Progenitor cell of endocrine pancreas (in vitro differentiated cells): ENCODE measurements at regions not wholly inside any gene's neighbourhood (a gene's known extent, or its start where the extent isn't known, plus 50 kb on each side); places are given as distances from the start of the nearest gene placed in this dataset.

ENCODE experiments used
- DNase-seq: peaks from one replicate; pipeline ENCODE4 v3.0.0; 2021; ENCODE audit warnings: low spot score; ENCODE audit not compliant: unreplicated experiment
- H3K27ac Mint-ChIP-seq: 2 replicates; pipeline ENCODE4 v1.8.0; 2021; ENCODE audit warnings: mild to moderate bottlenecking, moderate library complexity, mixed read lengths
- H3K27me3 Mint-ChIP-seq: 2 replicates; pipeline ENCODE4 v1.8.0; 2021; ENCODE audit warnings: mixed read lengths
- H3K36me3 Mint-ChIP-seq: 2 replicates; pipeline ENCODE4 v1.8.0; 2022; ENCODE audit warnings: mixed read lengths; ENCODE audit not compliant: insufficient read depth
- H3K4me1 Mint-ChIP-seq: 2 replicates; pipeline ENCODE4 v1.8.0; 2021; ENCODE audit warnings: low read depth, mixed read lengths
- H3K4me3 Mint-ChIP-seq: 2 replicates; pipeline ENCODE4 v1.8.0; 2021; ENCODE audit warnings: low read depth, mild to moderate bottlenecking, moderate library complexity, mixed read lengths
- H3K9me3 Mint-ChIP-seq: 2 replicates; pipeline ENCODE4 v1.8.0; 2021; ENCODE audit warnings: low read depth, mixed read lengths
- CTCF ChIP-seq: fragments of 200-600 bp; sonication (generic); IDR thresholded peaks from one replicate; pipeline ENCODE4 v1.5.0; 2021; ENCODE audit warnings: antibody characterized with exemption, mild to moderate bottlenecking; ENCODE audit not compliant: unreplicated experiment

GRCh38 chr2:41768310-41768709, 279.5 kb upstream of the PKDCC start:
- H3K36me3 Mint-ChIP-seq, result no peaks in the 10 kb centered on the region
- no peak for TF ChIP-seq CTCF
- H3K9me3 Mint-ChIP-seq, result no peaks in the 10 kb centered on the region
- DNase-seq, result no peak
- peaks cover 27% of the 10 kb centered on the region for H3K27me3 Mint-ChIP-seq
- H3K4me1 Mint-ChIP-seq, result no peaks in the 10 kb centered on the region
- no peak overlapping the region for H3K4me3 Mint-ChIP-seq
- no peak overlapping the region for H3K27ac Mint-ChIP-seq

- no peak for TF ChIP-seq CTCF
- no peak overlapping the region for H3K4me3 Mint-ChIP-seq
- DNase-seq, result no peak
- H3K4me1 Mint-ChIP-seq, result no peaks in the 10 kb centered on the region
- no peaks in the 10 kb centered on the region for H3K36me3 Mint-ChIP-seq
- no peak overlapping the region for H3K27ac Mint-ChIP-seq
- peaks cover 23% of the 10 kb centered on the region for H3K27me3 Mint-ChIP-seq
- peaks cover 3% of the 10 kb centered on the region for H3K9me3 Mint-ChIP-seq
These were observed 276.1 kb upstream of the PKDCC start for GRCh38 chr2:41771710-41772109.

GRCh38 chr2:41772697-41773096, 275.1 kb upstream of the PKDCC start:
- DNase-seq, result no peak
- Mint-ChIP-seq H3K4me1 (no peaks in the 10 kb centered on the region), H3K9me3 (peaks cover 3% of the 10 kb centered on the region), H3K27ac (no peak overlapping the region), H3K36me3 (no peaks in the 10 kb centered on the region), H3K27me3 (peaks cover 21% of the 10 kb centered on the region), H3K4me3 (no peak overlapping the region)
- no peak for TF ChIP-seq CTCF

GRCh38 chr2:41774011-41774605, 273.7 kb upstream of the PKDCC start:
- no peak for DNase-seq
- TF ChIP-seq CTCF, result no peak
- no peak overlapping the region for H3K27ac Mint-ChIP-seq
- peaks cover 18% of the 10 kb centered on the region for H3K27me3 Mint-ChIP-seq
- H3K9me3 Mint-ChIP-seq, result peaks cover 3% of the 10 kb centered on the region
- no peaks in the 10 kb centered on the region for H3K36me3 Mint-ChIP-seq
- H3K4me1 Mint-ChIP-seq, result no peaks in the 10 kb centered on the region
- no peak overlapping the region for H3K4me3 Mint-ChIP-seq

- Mint-ChIP-seq H3K36me3 (no peaks in the 10 kb centered on the region), H3K9me3 (peaks cover 3% of the 10 kb centered on the region), H3K27ac (no peak overlapping the region), H3K4me3 (no peak overlapping the region), H3K27me3 (peaks cover 9% of the 10 kb centered on the region), H3K4me1 (no peaks in the 10 kb centered on the region)
- DNase-seq, result no peak
- no peak for TF ChIP-seq CTCF
These were observed 272.3 kb upstream of the PKDCC start for GRCh38 chr2:41775366-41776025.
